NB4 (cell line): ENCODE measurements at regions not wholly inside any gene's neighbourhood (a gene's known extent, or its start where the extent isn't known, plus 50 kb on each side); places are given as distances from the start of the nearest gene placed in this dataset.

ENCODE experiments used
- CTCF ChIP-seq: IDR thresholded peaks from one replicate; pipeline ENCODE4 v1.5.1; 2012; ENCODE audit warnings: low read depth, low read length
- MAX ChIP-seq: IDR thresholded peaks from 2 replicates; pipeline ENCODE4 v1.6.1; 2011; ENCODE audit warnings: low read depth, low read length
- MYC ChIP-seq: IDR thresholded peaks from 2 replicates; pipeline ENCODE4 v1.6.1; 2011; ENCODE audit warnings: low read depth, low read length
- POLR2A ChIP-seq: IDR thresholded peaks from 2 replicates; pipeline ENCODE4 v1.6.1; 2011; ENCODE audit warnings: mild to moderate bottlenecking; ENCODE audit not compliant: insufficient read length; ENCODE audit errors: extremely low read depth

GRCh38 chr7:155997431-155998327 is 185.4 kb upstream of the SHH start:
- TF ChIP-seq CTCF (no peak), MAX (no peak), POLR2A (no peak), MYC (no peak)
